DOHH2 (cell line): ENCODE measurements at regions not wholly inside any gene's neighbourhood (a gene's known extent, or its start where the extent isn't known, plus 50 kb on each side); places are given as distances from the start of the nearest gene placed in this dataset.

ENCODE experiments used
- H3F3A ChIP-seq: fragments of 200-600 bp; sonication (generic), shearing (Covaris generic); 2 replicates; pipeline ENCODE4 v1.6.0; 2016; ENCODE audit warnings: antibody characterized with exemption, mild to moderate bottlenecking; ENCODE audit not compliant: control insufficient read depth, insufficient read depth
- H3K27ac ChIP-seq: fragments of 200-600 bp; sonication (generic); 2 replicates; pipeline ENCODE4 v1.5.1; 2014; ENCODE audit warnings: low read depth, mild to moderate bottlenecking, low read length, moderate library complexity
- H3K27me3 ChIP-seq: fragments of 200-600 bp; sonication (generic); 2 replicates; pipeline ENCODE4 v1.6.1; 2014; ENCODE audit warnings: mild to moderate bottlenecking, low read length, mixed read lengths; ENCODE audit not compliant: control insufficient read depth
- H3K36me3 ChIP-seq: fragments of 200-600 bp; sonication (generic); 2 replicates; pipeline ENCODE4 v1.6.1; 2014; ENCODE audit warnings: mild to moderate bottlenecking, low read length, moderate library complexity, mixed read lengths; ENCODE audit not compliant: control insufficient read depth
- H3K4me1 ChIP-seq: fragments of 200-600 bp; sonication (generic); 2 replicates; pipeline ENCODE4 v1.6.1; 2014; ENCODE audit warnings: mild to moderate bottlenecking, low read length, mixed read lengths; ENCODE audit not compliant: control insufficient read depth
- H3K4me2 ChIP-seq: fragments of 200-600 bp; sonication (generic); 2 replicates; pipeline ENCODE4 v1.6.0; 2014; ENCODE audit warnings: mild to moderate bottlenecking, low read length, moderate library complexity
- H3K4me3 ChIP-seq: fragments of 200-600 bp; sonication (generic); 2 replicates; pipeline ENCODE4 v1.5.1; 2014; ENCODE audit warnings: mild to moderate bottlenecking, low read length, mixed read lengths
- H3K79me2 ChIP-seq: fragments of 200-600 bp; sonication (generic); 2 replicates; pipeline ENCODE4 v1.6.1; 2014; ENCODE audit warnings: mild to moderate bottlenecking, low read length, mixed read lengths; ENCODE audit not compliant: control insufficient read depth
- H3K9me2 ChIP-seq: fragments of 200-600 bp; sonication (generic); replicated peaks from 2 replicates; pipeline ENCODE4 v1.6.1; 2014; ENCODE audit warnings: mild to moderate bottlenecking, low read length, mixed read lengths; ENCODE audit not compliant: control insufficient read depth
- H3K9me3 ChIP-seq: fragments of 200-600 bp; sonication (generic); 2 replicates; pipeline ENCODE4 v1.6.1; 2014; ENCODE audit warnings: antibody characterized with exemption, low read length, mixed read lengths; ENCODE audit not compliant: control insufficient read depth, insufficient read depth
- H4K20me1 ChIP-seq: fragments of 200-600 bp; sonication (generic); 2 replicates; pipeline ENCODE4 v1.6.0; 2014; ENCODE audit warnings: low read depth, mild to moderate bottlenecking, antibody characterized with exemption, low read length, moderate library complexity; ENCODE audit not compliant: control insufficient read depth, insufficient read depth
- EZH2phosphoT487 ChIP-seq: fragments of 200-600 bp; sonication (generic); IDR thresholded peaks from 2 replicates; pipeline ENCODE4 v1.6.1; 2017; ENCODE audit warnings: borderline replicate concordance, mild to moderate bottlenecking, antibody characterized with exemption, low read length, moderate library complexity, mixed read lengths
- TF ChIP-seq, protein P1 (sequence below): fragments of 200-600 bp; sonication (generic); IDR thresholded peaks from one replicate; pipeline ENCODE4 v1.5.1; 2014; ENCODE audit warnings: antibody characterized with exemption, mild to moderate bottlenecking, low read depth, low read length; ENCODE audit not compliant: poor library complexity, severe bottlenecking

DNA sequence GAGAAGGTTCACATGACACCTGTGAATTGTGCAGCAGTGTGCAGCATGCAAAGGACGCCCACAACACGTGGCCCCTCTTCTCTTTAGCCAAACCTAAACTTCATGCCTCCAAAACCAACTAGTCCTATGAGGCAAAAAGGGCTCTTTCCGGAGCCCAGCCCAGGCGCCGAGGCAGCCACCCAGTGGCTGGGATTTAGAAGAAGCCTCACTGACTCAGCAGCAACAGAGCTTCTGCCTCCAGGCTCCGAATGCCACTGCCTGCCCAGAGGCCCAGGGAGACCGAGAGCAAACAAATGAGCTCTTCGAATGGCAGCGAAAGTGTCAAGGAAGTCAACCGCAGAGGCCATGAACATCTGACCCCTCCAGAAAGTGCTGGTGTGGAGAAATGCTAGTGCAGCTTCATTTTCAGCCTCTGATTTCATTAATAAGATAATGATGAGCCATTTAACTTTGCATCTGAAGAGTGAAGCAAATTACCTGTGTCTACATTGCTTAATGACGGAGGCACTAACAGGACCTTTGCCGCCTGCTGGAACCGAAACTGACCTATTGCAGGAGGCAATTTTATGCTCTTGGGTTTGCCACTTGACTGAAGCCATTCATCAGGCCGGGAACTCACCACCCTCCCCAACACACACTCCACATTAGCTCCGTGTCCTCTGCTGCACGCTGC lies 157.7 kb upstream of the RPL38 start:
- no peak overlapping the region for H3K4me3 ChIP-seq
- no peaks in the 10 kb centered on the region for H4K20me1 ChIP-seq
- H3K4me2 ChIP-seq: no peak overlapping the region
- no peaks in the 10 kb centered on the region for H3K4me1 ChIP-seq
- no peaks in the 10 kb centered on the region for H3K27me3 ChIP-seq
- H3K9me2 ChIP-seq: no peaks in the 10 kb centered on the region
- H3K36me3 ChIP-seq: no peaks in the 10 kb centered on the region
- H3K27ac ChIP-seq: no peak overlapping the region
- H3K79me2 ChIP-seq: no peaks in the 10 kb centered on the region
- no peaks in the 10 kb centered on the region for H3F3A ChIP-seq
- no peaks in the 10 kb centered on the region for H3K9me3 ChIP-seq
- TF ChIP-seq, protein P1, sequence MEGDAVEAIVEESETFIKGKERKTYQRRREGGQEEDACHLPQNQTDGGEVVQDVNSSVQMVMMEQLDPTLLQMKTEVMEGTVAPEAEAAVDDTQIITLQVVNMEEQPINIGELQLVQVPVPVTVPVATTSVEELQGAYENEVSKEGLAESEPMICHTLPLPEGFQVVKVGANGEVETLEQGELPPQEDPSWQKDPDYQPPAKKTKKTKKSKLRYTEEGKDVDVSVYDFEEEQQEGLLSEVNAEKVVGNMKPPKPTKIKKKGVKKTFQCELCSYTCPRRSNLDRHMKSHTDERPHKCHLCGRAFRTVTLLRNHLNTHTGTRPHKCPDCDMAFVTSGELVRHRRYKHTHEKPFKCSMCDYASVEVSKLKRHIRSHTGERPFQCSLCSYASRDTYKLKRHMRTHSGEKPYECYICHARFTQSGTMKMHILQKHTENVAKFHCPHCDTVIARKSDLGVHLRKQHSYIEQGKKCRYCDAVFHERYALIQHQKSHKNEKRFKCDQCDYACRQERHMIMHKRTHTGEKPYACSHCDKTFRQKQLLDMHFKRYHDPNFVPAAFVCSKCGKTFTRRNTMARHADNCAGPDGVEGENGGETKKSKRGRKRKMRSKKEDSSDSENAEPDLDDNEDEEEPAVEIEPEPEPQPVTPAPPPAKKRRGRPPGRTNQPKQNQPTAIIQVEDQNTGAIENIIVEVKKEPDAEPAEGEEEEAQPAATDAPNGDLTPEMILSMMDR: no peak
- no peak for TF ChIP-seq EZH2phosphoT487

DNA sequence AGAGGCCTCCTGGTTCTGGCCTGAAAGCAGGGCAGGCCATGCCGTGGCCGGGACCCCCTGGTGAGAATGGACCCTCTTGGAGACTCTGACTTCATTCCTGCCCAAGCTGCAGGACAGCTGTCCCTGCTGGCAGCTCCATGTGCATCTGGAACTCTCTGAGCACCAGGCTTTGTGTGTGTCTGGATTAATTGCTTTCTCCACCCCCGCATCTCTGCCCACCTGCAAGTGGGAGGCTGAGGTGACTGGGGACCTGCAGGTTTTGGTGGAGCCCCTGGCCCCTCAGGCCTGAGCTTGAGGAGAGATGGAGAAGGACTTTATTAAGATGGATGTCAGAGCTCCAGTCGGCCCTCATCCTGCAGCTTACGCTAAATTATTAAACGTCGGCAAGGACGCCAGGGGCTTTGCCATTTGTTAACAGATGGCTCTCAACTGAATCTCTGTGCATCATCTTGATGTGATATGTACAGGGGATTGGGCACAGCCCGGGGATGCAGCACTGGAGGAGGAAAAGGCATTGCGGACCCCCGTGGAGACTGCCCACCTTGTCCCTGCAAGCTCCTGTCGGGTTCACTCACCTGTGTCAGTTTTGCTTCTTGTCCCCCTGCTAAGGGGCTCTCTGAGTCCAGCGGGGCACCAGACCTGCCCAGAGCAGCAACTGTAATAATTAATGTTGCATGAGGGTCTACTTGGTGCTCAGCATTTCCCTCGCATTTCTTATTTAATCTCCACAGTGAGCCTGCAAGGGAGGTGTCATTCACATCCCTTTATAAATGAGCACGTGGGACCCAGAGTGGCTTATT lies 154.1 kb upstream of the RPL38 start:
- H3K9me3 ChIP-seq: no peaks in the 10 kb centered on the region
- TF ChIP-seq, protein P1: no peak
- no peak for TF ChIP-seq EZH2phosphoT487

DNA sequence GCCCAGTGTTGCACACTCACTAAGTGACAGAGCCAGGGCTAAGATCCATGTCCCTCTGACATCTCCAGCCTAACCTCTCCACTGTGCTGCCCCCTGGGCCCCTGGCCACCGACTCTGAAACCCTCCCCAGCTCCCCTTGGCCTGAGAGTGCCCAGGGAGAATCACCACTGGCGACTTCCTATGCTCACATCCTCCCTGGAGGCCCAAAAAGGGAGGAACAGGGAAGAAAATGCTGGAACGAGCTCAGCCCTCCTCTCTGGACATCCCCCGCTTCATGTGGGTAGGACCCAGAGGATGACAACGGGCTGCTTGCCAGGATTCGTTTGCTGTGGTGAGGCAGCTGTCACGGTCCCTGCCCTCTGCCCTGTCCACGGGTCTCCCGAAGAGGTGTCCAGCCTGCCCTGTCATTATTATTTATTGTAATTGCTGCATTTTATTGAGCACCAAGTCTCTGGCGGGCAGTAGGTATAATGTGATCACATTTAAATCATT lies 153.5 kb upstream of the RPL38 start:
- Histone ChIP-seq H3K27ac (no peak overlapping the region), H3K9me2 (no peaks in the 10 kb centered on the region), H3K4me2 (no peak overlapping the region), H3K9me3 (no peaks in the 10 kb centered on the region), H3K79me2 (no peaks in the 10 kb centered on the region), H4K20me1 (no peaks in the 10 kb centered on the region), H3K27me3 (no peaks in the 10 kb centered on the region), H3K36me3 (no peaks in the 10 kb centered on the region), H3K4me1 (no peaks in the 10 kb centered on the region), H3K4me3 (no peak overlapping the region), H3F3A (no peaks in the 10 kb centered on the region)
- TF ChIP-seq, protein P1: no peak
- no peak for TF ChIP-seq EZH2phosphoT487

More for the DNA sequence above, 154.1 kb upstream of the RPL38 start:
- Histone ChIP-seq H3K27ac (no peak overlapping the region), H3K79me2 (no peaks in the 10 kb centered on the region), H4K20me1 (no peaks in the 10 kb centered on the region), H3K9me2 (no peaks in the 10 kb centered on the region), H3K4me1 (no peaks in the 10 kb centered on the region), H3F3A (no peaks in the 10 kb centered on the region), H3K4me2 (no peak overlapping the region), H3K27me3 (no peaks in the 10 kb centered on the region), H3K36me3 (no peaks in the 10 kb centered on the region), H3K4me3 (no peak overlapping the region)
